GM21786 (cell line): ENCODE measurements at regions not wholly inside any gene's neighbourhood (a gene's known extent, or its start where the extent isn't known, plus 50 kb on each side); places are given as distances from the start of the nearest gene placed in this dataset.

Experiments used
- ATAC-seq: cut with Tn5 transposase; IDR thresholded peaks from one replicate; pipeline ENCODE4 v1.9.1; 2021; ENCODE audit not compliant: unreplicated experiment

- ATAC-seq, result no peak
These were observed 583.6 kb downstream of the BCL11B start for GRCh38 chr14:98688446-98688845.

DNA sequence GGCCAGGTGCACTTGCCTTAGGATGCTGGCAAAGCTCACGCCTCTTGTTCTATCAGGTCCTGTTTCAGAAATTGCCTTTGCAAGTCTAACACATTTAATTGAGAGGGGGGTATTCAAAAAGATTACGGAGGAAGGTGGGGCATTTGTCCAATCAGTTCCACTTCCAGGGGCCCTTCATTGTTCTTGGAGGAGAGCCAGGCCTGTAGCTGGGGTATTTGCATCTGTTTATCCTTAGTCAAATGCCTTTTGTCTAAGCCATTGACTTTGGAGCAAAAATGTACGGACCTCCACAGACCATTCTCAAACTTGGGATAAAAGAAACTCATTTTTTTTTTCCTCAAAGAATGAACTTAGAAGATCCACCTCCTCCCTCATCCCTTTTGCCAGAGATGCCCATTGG, 582.0 kb downstream of the BCL11B start:
- no peak for ATAC-seq

DNA sequence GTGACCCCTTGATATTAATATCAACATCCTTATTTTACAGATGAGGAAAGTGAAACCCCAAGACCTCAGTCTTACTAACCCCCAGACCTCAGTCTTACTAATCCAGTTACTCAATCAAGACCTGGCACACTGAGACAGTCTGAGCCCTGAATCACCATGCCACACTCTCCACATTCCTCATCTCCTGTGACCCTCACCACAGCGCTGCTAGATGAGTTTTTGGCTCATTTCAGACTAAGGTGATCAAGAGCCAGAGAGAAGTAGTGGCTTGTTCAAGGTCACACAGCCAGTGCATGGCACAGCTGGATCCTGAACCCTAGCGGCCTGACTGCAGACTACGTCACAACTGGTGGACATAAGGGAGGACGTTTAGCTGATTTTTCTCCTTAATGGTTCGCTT, 579.2 kb downstream of the BCL11B start:
- no peak for ATAC-seq

DNA sequence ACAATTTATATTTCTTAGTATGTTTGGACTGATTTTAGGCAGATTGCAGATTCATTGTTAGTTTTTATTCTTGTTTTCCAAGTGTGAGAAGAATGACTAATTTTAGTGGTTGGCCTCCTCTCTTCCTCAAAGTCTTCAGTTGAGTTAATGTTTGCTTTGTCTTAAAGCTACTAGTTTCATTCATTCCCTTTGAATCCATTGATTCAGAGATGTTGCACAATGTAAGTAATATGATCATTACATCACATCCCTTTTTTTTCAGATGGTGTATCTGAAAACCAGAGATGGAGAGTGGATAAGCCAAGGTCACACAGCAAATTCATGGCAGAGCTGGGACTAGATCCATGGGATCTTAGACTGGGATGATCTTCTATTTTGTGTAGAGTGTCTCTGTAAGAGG, 577.5 kb downstream of the BCL11B start:
- no peak for ATAC-seq

- ATAC-seq, result no peak
These were observed 576.2 kb downstream of the BCL11B start for GRCh38 chr14:98695809-98696208.

DNA sequence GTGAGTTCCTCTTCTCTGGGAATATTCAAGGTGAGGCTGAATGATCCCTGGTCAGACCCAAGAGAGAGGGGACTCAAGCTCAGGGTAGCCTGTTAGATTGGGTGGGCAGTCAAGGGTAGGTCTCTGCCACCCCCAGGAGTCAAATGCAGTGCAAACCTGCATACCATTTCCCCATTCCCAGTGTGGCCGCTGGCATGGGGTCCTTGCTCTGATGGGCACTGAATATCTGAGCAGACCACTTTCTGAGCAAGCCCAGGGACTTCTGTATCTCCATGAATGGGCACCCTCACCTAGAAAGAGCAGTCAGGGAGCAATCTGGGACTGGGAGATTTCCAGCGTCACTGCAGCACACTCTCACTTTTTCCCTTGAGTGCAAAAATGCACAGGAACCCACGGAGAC, 573.7 kb downstream of the BCL11B start:
- ATAC-seq, result no peak

GRCh38 chr14:98700748-98701147, 571.2 kb downstream of the BCL11B start:
- ATAC-seq, result no peak

DNA sequence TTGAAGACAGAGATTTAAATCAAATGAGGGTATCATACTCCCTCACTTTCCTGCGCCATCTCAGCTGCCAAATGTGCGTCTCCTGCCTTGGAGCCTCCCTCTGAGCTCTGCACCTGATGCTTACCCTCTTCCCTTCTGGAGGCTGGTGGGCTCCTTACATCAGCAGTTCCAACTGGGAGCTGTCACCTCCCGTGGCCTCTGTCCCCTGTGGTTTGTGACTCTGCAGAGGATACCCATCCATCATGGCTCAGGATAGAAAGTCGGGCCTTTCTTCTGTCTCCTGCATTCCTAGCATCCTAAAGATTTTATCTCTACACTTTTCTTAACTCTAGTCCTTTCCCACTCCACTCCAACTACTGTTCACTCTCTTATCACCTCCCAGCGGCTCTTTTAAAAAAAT, 570.6 kb downstream of the BCL11B start:
- no peak for ATAC-seq

DNA sequence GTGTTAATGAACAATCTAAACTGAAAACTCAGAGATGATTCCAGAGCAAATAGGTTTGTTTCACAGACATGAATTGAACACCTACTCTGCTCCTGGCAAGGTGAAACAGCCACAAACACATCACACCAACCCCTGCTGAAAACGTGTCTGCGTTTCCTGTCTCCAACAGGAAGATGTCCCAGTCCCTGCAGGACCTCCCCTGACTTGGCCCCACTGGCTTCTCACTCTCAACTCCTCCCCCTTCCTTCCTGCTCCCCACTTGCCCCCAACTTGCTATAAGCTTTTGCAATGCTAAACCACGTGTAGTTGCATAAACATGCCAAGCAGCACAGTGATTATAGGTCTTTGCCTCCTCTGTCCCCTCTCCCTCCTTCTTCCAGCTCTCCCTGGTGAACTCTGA, 567.6 kb downstream of the BCL11B start:
- no peak for ATAC-seq

- no peak for ATAC-seq
These were observed 566.1 kb downstream of the BCL11B start for GRCh38 chr14:98705871-98706300.

DNA sequence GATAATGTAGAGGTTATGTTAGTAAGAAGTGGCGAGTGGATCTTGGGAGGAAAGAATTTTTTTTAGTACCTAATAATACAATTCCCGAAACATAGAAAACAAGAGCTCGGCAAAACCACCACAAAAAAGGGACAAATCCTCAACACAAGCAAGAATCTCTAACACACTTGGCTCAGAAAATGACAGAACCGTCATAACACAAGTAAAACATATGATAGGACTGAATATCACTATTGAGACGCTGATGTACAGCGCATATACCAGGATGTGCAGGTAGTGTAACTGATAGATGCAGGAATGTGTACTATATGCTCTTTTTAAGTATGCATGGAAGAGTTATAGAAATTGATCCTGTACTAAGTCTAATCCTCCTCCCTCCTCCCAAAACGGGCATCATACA, 564.5 kb downstream of the BCL11B start:
- no peak for ATAC-seq

- no peak for ATAC-seq
These were observed 563.4 kb downstream of the BCL11B start for GRCh38 chr14:98708555-98708954.

DNA sequence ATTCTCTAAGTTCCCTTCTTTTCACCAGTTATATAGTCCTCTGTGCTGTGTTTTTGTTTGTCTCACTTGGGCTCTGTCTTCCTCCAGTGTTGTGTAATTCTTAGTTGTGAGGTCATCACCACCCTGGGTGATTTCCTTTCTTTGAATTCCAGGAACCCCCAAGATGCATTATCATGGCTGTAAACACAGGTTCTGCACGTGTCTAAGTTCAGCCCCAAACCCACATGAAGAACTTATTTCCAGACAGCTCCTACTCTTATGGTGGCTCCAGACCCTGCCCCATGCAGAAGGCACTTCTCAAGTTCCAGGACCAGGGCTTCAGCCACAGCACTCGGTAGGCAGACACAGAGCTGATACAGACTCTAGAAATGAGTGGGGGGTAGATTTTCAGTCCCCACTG, 560.5 kb downstream of the BCL11B start:
- ATAC-seq, result no peak

GRCh38 chr14:98714626-98715425, 557.2 kb downstream of the BCL11B start:
- ATAC-seq, result no peak

DNA sequence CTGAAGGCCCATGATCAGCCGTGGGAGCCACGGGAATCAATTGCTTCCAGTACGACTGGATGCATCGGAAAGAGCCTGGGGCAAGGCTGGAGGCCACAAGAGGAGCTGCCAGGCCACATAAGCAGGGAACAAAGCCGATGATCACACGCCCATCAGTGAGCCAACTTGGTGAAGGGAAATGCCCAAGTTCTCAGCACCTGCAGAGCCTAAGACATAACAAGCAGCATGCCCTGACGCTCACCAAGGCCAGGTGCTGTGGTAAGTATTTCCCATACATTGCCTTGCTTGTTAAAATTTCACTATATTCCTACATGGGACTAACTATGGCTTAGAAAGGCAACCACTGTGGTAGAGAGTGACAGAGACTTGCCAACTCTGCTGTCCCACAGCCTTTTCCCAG, 555.9 kb downstream of the BCL11B start:
- ATAC-seq, result no peak

DNA sequence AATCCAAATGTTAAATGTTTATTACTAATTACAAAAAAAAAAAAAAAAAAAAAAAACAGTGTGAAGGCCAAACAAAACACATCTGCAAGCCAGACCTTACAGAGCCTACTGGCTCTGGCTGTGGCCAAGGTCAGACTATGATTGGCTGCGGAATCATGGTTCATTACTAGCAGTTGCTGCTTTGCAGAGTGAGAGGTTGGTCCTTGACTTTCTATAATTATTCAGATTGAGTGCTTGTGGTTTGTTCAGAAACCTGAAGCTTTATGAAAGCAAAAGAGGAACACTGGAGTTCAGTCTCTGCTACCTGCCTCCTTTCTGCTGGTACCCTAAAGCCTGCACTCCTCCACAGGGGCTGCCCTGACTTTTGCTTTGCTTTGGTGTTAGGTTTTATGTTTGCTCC, 550.9 kb downstream of the BCL11B start:
- ATAC-seq, result no peak

DNA sequence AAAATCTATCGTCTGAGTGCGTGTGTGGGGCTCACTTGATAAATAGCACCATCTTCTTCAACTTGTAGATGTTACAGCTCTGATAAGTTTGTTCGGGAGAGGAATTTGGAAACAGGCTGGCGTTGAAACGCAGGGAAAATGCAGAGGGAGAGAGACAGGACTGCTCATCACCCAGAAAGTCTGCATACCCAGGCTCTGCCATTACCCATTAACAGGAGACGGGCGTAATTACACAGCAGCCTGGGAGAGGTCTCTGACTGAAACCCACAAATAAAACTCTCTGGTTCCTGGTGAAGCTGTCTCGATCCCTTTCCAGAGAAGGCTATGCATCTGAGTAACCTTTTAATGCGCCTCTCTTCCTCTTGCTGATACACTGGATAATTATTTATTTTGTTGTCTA, 547.3 kb downstream of the BCL11B start:
- ATAC-seq, result no peak

- no peak for ATAC-seq
These were observed 546.8 kb downstream of the BCL11B start for GRCh38 chr14:98725191-98725590.

GRCh38 chr14:98725676-98726075, 546.3 kb downstream of the BCL11B start:
- ATAC-seq, result no peak

DNA sequence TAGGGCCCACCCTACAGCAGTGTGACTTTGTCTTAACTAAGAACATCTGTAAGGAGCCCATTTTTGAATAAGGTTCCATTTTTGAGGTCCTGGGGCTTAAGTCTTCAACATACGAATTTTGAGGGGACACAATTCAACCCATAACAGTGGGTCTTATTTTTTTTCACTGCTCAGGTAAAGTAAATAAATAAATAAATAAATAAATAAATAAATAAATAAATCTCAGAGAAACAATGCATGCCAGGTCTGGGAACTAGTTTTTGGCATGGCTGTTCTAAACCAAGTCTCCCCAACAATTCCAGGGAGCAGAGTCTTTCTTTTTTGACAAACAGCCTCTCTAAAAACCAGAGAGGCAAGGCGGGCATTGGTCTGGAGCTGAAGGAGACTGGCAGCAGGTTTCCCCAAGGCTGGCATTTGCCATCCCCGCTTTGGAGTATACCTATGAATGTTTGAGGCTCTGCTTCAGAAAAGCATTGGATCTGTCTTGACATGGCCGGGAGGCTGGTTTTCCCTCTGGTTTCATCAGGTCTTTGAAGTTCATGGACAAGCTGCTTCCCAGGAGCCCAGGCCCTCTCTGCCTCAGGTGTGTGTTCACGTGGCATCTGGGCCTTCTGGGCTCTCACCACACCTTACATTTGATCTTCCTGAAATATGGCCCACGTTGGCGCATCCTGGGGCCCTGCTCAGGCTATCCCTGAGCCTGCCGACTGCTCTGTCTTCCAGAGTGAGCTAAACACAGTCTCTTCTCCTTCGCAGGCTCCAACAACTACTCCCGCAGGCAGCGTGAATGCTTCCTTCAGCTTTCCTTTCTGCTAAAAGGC, 545.2 kb downstream of the BCL11B start:
- no peak for ATAC-seq

- ATAC-seq, result no peak
These were observed 544.0 kb downstream of the BCL11B start for GRCh38 chr14:98728024-98728423.

- no peak for ATAC-seq
These were observed 543.2 kb downstream of the BCL11B start for GRCh38 chr14:98728836-98729235.
